ENCODE measurements at regions not wholly inside any gene's neighbourhood (a gene's known extent, or its start where the extent isn't known, plus 50 kb on each side); places are given as distances from the start of the nearest gene placed in this dataset.

- TF ChIP-seq CTCF (IDR thresholded peaks at IDR 0.05; ENCODE audit: borderline replicate concordance, extremely low read depth, low read length, poor library complexity, severe bottlenecking), result no peak
- TF ChIP-seq EZH2 (IDR thresholded peaks at IDR 0.05; ENCODE audit: borderline replicate concordance, low read depth, low read length, severe bottlenecking), result no peak
Observed at GRCh38 chr19:29400917-29401711, 124.7 kb upstream of the VSTM2B start.

Data from DND-41 (cell line).